Nephron progenitor cell (in vitro differentiated cells): ENCODE measurements at regions not wholly inside any gene's neighbourhood (a gene's known extent, or its start where the extent isn't known, plus 50 kb on each side); places are given as distances from the start of the nearest gene placed in this dataset.

ENCODE experiments used
- DNase-seq: peaks from one replicate; pipeline ENCODE4 v3.0.0; 2021
- H3K27ac Mint-ChIP-seq: 2 replicates; pipeline ENCODE4 v1.8.0; 2021; ENCODE audit warnings: mild to moderate bottlenecking, moderate library complexity, mixed read lengths
- H3K27me3 Mint-ChIP-seq: 2 replicates; pipeline ENCODE4 v1.8.0; 2021; ENCODE audit warnings: mild to moderate bottlenecking, low read depth, mixed read lengths; ENCODE audit not compliant: poor library complexity
- H3K36me3 Mint-ChIP-seq: 2 replicates; pipeline ENCODE4 v1.8.0; 2021; ENCODE audit warnings: low read depth, mixed read lengths
- H3K4me1 Mint-ChIP-seq: 2 replicates; pipeline ENCODE4 v1.8.0; 2021; ENCODE audit warnings: mixed read lengths
- H3K4me3 Mint-ChIP-seq: 2 replicates; pipeline ENCODE4 v1.8.0; 2021; ENCODE audit warnings: mild to moderate bottlenecking, moderate library complexity, mixed read lengths
- H3K9me3 Mint-ChIP-seq: 2 replicates; pipeline ENCODE4 v1.8.0; 2021; ENCODE audit warnings: mild to moderate bottlenecking, moderate library complexity, mixed read lengths
- TF ChIP-seq, protein P1 (sequence below): fragments of 200-600 bp; sonication (generic); IDR thresholded peaks from 2 replicates; pipeline ENCODE4 v1.5.0; 2021; ENCODE audit warnings: antibody characterized with exemption

DNA sequence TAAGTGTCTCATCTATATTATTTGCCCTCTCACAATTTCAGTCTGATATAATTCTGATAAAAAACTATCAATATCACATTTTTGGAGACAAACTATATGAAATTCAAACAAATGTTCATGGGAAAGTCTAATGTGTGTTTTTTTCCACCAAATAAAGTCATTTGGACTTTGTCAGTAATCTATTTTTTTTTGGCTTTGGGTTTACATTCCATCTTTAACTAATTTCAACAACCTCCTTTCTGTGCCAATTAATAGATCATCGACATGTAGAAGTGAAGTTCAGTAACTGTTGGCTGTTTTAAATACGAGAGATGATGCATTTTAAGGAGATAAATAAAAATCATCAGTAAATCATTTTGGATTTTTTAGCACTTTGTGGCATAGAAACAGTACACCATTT is 1623.0 kb upstream of the ACVR2A start:
- Mint-ChIP-seq H3K36me3 (no peaks in the 10 kb centered on the region), H3K4me3 (no peak overlapping the region), H3K4me1 (peaks cover 26% of the 10 kb centered on the region), H3K27me3 (no peaks in the 10 kb centered on the region), H3K27ac (no peak overlapping the region), H3K9me3 (no peaks in the 10 kb centered on the region)
- TF ChIP-seq, protein P1, sequence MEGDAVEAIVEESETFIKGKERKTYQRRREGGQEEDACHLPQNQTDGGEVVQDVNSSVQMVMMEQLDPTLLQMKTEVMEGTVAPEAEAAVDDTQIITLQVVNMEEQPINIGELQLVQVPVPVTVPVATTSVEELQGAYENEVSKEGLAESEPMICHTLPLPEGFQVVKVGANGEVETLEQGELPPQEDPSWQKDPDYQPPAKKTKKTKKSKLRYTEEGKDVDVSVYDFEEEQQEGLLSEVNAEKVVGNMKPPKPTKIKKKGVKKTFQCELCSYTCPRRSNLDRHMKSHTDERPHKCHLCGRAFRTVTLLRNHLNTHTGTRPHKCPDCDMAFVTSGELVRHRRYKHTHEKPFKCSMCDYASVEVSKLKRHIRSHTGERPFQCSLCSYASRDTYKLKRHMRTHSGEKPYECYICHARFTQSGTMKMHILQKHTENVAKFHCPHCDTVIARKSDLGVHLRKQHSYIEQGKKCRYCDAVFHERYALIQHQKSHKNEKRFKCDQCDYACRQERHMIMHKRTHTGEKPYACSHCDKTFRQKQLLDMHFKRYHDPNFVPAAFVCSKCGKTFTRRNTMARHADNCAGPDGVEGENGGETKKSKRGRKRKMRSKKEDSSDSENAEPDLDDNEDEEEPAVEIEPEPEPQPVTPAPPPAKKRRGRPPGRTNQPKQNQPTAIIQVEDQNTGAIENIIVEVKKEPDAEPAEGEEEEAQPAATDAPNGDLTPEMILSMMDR: no peak
- no peak for DNase-seq

DNA sequence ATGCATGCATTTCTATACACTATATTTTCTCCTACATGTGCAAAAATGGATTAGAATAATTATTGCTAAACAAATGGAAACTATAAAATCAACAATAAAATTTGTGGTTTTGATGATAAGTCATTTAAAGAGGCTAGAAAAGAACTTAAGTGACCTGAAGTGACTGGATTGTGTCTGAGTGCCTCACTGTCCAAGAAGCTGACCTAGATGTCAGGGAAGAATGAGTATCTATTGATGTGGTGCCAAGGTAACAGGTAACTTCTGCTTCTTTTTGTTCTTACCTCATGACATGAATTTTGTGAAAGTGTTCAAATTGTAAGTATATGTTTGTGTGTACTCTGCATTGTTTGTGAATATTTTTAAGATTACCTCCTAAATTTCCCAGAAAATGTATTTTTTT is 1623.9 kb upstream of the ACVR2A start:
- DNase-seq: no peak
- TF ChIP-seq, protein P1: no peak
- H3K4me1 Mint-ChIP-seq: peaks cover 21% of the 10 kb centered on the region

GRCh38 chr2:146214394-146214929 is 1630.4 kb upstream of the ACVR2A start:
- Mint-ChIP-seq H3K36me3 (no peaks in the 10 kb centered on the region), H3K9me3 (peaks cover 10% of the 10 kb centered on the region), H3K27me3 (no peaks in the 10 kb centered on the region), H3K4me3 (no peak overlapping the region), H3K4me1 (no peaks in the 10 kb centered on the region), H3K27ac (no peak overlapping the region)
- TF ChIP-seq, protein P1: no peak
- no peak for DNase-seq

More for the DNA sequence above, 1623.9 kb upstream of the ACVR2A start:
- no peak overlapping the region for H3K4me3 Mint-ChIP-seq
- no peak overlapping the region for H3K27ac Mint-ChIP-seq
- H3K36me3 Mint-ChIP-seq: no peaks in the 10 kb centered on the region
- H3K9me3 Mint-ChIP-seq: peaks cover 7% of the 10 kb centered on the region
- H3K27me3 Mint-ChIP-seq: no peaks in the 10 kb centered on the region

DNA sequence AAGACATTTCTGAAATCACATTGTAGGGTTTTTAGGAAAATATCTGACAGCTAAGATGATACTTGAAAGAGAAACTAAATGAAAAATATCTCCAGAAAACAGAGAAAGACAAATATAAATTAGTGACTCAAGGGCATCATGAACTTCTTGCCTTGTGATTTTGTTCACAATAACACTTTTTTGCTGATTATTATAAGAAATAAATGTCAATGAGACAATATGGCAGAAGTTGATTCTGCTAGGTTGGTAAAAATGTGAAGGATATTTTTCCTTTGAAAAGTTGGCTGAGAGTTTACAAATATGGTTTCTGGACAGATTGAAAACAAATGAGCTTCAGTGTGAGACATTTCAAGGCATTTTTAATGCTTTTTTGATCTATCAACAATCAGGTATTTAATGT is 1631.2 kb upstream of the ACVR2A start:
- TF ChIP-seq, protein P1: no peak
- DNase-seq: no peak
- Mint-ChIP-seq H3K9me3 (peaks cover 10% of the 10 kb centered on the region), H3K4me3 (no peak overlapping the region), H3K36me3 (no peaks in the 10 kb centered on the region), H3K27me3 (no peaks in the 10 kb centered on the region), H3K4me1 (no peaks in the 10 kb centered on the region), H3K27ac (no peak overlapping the region)

DNA sequence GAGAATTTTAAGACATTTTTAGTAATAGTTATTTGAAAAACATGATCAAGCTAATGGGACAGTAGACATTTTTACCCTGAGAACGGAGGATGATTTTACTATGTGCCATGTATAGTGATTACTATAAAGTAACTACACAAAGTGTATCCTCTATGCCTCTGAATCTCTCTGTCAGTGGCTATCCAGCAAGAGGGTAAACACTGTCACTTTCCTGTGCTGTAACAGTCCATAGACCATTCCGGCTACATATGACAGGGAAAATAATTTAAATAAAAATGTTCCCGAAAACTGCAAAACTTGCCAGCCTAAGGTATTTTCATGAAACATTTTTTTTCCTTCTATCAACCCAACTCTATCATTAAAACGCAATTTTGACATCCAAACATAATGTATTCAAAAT is 1632.2 kb upstream of the ACVR2A start:
- Mint-ChIP-seq H3K9me3 (peaks cover 10% of the 10 kb centered on the region), H3K36me3 (no peaks in the 10 kb centered on the region), H3K4me3 (no peak overlapping the region), H3K4me1 (no peaks in the 10 kb centered on the region), H3K27me3 (no peaks in the 10 kb centered on the region), H3K27ac (no peak overlapping the region)
- TF ChIP-seq, protein P1: no peak
- no peak for DNase-seq

GRCh38 chr2:146209842-146210275 is 1635.0 kb upstream of the ACVR2A start:
- H3K9me3 Mint-ChIP-seq: peaks cover 3% of the 10 kb centered on the region
- H3K4me1 Mint-ChIP-seq: no peaks in the 10 kb centered on the region
- H3K27me3 Mint-ChIP-seq: no peaks in the 10 kb centered on the region
- TF ChIP-seq, protein P1: no peak
- H3K4me3 Mint-ChIP-seq: no peak overlapping the region
- H3K27ac Mint-ChIP-seq: no peak overlapping the region
- no peaks in the 10 kb centered on the region for H3K36me3 Mint-ChIP-seq
- DNase-seq: no peak
